HG02938 (cell line): ENCODE measurements at regions not wholly inside any gene's neighbourhood (a gene's known extent, or its start where the extent isn't known, plus 50 kb on each side); places are given as distances from the start of the nearest gene placed in this dataset.
"Not testable (repeated sequence)": the region's sequence is repeated elsewhere in the genome, so short reads cannot be mapped to it uniquely, and the experiment has no call there.

Experiments
- ATAC-seq: cut with Tn5 transposase; IDR thresholded peaks from one replicate; pipeline ENCODE4 v1.9.1; 2021; ENCODE audit warnings: mild to moderate bottlenecking, moderate library complexity; ENCODE audit not compliant: unreplicated experiment

DNA sequence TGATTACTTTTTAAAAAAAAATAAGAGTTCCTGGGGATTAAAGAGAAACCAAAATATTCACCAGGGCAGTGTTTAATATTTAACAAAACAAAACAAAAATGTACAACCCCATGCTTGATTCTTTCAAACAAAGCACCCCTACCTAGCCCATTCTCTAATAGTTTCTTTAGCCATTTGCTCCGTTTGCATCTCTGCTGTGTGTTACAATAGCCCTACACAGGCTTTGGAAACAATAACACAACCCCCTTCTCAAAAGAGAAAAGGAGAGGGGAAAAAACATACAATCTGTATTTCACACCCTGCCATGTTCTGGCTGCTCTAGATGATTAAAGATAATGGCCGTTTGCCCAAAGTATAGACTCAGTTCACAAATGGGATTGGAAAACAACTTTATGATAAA is 302.9 kb downstream of the CPS1 start:
- no peak for ATAC-seq

GRCh38 chr2:210860276-210860675 is 303.9 kb downstream of the CPS1 start:
- no peak for ATAC-seq

- no peak for ATAC-seq
Observed at GRCh38 chr2:210861038-210861665, 304.8 kb downstream of the CPS1 start.

DNA sequence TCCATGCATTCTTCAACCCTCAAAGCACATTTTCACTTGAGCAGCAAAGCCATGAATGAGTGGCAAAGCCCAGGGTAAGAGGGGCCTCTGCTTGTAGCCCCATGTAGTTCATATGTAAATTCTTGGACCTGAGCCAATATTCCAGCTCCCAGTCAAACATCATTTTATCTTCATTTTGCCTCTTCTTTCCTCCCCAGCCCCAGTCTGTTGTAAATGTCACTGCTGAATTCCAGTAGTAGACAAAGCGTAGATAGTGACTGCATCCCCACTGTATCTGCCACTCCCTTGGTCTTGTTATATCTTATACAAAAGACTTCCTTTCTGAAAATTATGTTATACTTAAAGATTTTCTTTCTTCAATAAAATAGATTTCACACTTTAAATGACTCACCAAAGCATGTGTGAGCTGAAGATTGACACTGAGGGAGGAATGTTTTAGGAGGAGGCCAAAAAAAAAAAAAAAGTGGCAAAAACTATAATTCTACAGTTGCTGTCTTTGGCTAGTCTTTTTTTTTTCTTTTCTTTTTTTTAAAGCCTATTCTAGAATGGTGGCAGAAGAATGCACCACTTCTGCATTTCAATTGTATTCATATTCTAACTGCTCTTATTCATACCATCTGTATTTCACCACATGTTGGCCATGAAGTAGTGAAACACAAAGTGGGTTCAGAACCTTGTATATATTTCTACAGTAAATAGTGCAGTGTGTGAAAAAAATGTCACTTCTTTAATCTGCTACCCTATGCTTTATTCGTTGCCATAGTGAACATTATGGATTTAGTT is 306.1 kb downstream of the CPS1 start:
- ATAC-seq: no peak

GRCh38 chr2:210863283-210863682 is 306.9 kb downstream of the CPS1 start:
- no peak for ATAC-seq

- ATAC-seq: not testable (repeated sequence)
Observed at GRCh38 chr2:210871566-210871965, 315.2 kb downstream of the CPS1 start.

DNA sequence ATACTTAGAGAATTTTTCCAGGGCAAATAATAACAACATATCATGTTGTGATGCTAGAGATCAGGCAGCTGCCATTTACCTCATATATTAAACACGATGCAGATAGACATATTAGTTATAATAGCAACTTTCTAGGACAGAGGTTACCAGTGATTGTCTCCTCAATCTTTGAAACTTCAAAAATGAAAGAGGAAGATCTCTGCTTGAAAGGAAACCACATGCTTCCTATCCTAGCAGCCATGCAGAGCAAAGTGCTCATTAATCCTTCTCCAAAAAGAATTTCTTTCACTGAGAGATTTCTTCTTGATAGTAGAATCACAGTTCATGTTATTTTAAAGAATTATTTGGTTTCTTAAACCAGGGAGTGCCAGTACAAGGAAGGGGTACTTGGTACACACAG is 317.2 kb downstream of the CPS1 start:
- ATAC-seq: no peak

- no peak for ATAC-seq
Observed at GRCh38 chr2:210884227-210884626, 327.8 kb downstream of the CPS1 start.

- no peak for ATAC-seq
Observed at GRCh38 chr2:210888035-210888434, 331.6 kb downstream of the CPS1 start.

GRCh38 chr2:210895132-210895531 is 338.7 kb downstream of the CPS1 start:
- no peak for ATAC-seq

GRCh38 chr2:210899131-210899530 is 342.7 kb downstream of the CPS1 start:
- ATAC-seq: no peak

GRCh38 chr2:210901326-210901725 is 344.9 kb downstream of the CPS1 start:
- no peak for ATAC-seq

GRCh38 chr2:210912779-210913178 is 356.4 kb downstream of the CPS1 start:
- ATAC-seq: no peak

- ATAC-seq: no peak
Observed at GRCh38 chr2:210913461-210913860, 357.1 kb downstream of the CPS1 start.

DNA sequence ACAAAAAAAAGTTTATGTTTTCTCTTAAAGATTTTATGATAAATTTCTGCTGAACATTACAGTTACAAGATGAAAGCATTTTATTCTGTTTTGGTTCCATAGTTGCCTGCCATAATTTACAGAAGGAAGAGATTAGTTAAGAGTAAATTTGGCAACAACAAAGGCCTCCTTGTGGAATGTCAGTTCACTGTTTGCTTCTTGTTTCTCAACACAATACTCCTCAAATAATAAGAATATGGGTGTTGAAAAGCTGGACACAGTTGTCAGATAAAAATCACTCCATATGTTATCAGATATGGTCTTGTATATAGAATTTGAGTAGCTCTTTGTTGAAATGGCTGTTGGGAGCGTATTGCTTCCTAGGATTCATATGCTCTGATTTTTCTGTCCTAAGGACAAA is 359.5 kb downstream of the CPS1 start:
- no peak for ATAC-seq

DNA sequence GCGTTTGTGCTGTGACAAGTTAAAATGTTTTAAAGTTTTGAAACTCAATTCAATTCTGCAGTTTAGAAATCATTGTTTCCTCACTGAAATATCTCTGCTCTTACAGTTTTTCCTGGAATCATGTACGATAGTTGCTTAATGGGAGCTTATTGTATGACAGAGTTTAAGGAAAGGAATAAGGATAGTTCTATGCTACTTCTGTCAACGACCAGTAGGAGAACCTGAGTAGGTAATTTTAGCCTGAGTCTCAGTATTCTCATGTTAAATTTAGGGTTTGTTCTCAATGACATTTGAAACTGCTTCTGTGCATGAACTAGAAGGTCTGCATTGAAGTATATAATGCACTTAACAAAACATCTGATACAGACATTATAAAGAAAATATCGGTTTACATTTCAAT is 361.1 kb downstream of the CPS1 start:
- no peak for ATAC-seq

DNA sequence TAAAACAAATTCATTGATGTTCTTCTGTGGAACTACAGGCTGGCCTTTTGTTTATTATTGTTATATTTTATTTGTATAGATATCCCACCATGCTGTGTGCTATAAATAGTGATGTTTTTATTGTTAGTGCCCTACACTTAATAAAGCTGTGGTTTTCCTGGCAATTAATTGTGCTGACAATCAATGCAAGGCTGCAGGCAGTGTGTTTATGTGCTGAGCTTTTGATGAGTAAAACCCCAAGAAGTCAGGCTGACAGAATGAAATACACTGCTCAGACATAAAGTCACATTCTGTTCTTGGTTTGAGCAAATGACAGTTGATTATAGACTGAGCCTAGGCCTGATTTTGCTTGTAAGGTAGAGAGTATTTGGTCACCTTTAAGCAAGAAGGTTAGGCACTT is 362.7 kb downstream of the CPS1 start:
- no peak for ATAC-seq

DNA sequence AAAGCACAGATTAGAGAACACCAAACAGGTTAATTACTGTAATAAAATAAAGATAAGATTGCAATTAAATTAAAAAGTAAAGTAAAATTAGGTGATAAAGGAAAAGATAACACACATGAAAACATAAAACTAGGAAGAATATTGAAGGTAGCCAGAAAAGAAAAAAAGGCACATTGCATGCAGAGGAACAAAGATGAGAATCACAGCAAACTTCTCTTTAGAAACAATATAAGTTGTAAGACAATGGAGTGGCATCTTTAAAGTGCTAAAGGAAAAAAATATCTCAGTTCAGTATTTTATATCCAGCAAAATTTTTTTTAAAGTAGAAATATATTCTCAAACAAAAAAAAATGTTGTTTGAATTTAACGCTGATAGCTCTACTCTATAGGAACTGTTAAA is 366.0 kb downstream of the CPS1 start:
- no peak for ATAC-seq

GRCh38 chr2:210928714-210929113 is 372.3 kb downstream of the CPS1 start:
- no peak for ATAC-seq

DNA sequence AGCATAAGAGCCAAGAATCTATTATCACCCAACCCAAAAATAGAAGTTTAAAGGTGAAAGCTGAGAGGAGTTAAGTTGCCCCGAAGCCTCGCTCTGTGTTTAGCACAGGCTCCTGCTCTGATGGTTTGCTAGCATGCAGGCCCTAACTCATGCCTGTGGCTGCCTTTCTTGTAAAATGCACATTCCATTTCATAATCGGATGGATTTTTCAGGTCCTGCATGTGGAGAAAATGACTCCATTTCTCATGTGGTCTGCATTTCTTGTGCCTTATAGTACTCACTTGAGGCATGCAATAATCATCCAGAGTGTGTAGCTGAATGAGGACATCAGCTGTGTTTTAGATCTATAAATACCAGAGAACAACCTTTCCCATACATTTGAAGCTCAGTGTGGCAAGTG is 381.8 kb downstream of the CPS1 start:
- no peak for ATAC-seq

- no peak for ATAC-seq
Observed at GRCh38 chr2:210946395-210946794, 390.0 kb downstream of the CPS1 start.

DNA sequence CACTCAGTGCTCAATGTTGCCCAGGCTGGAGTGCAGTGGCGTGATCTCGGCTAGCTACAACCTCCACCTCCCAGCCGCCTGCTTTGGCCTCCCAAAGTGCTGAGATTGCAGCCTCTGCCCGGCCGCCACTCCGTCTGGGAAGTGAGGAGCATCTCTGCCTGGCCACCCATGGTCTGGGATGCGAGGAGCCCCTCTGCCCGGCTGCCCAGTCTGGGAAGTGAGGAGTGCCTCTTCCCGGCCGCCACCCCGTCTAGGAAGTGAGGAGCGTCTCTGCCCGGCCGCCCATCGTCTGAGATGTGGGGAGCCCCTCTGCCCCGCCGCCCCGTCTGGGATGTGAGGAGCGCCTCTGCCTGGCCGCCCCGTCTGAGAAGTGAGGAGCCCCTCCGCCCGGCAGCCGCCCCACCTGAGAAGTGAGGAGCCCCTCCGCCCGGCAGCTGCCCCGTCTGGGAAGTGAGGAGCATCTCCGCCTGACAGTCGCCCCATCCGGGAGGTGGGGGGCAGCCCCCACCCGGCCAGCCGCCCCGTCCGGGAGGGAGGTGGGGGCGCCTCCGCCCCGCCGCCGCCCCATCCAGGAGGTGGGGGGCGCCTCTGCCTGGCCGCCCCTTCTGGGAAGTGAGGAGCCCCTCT is 394.1 kb downstream of the CPS1 start:
- not testable (repeated sequence) for ATAC-seq
